T-helper 1 cell treated with Interleukin-12 subunit alpha and Interleukin-12 subunit beta and Interleukin-4 antibody, amounts not matched to agents 30 μg/mL and 1 μg/mL, for 36 hours (primary cell): ENCODE measurements at regions not wholly inside any gene's neighbourhood (a gene's known extent, or its start where the extent isn't known, plus 50 kb on each side); places are given as distances from the start of the nearest gene placed in this dataset.
A peak's percentile ranks its signal among the peaks of the same experiment; 100 is the strongest.

Experiments used
- H3K27ac Mint-ChIP-seq: one replicate; pipeline ENCODE4 v1.8.0; 2021; ENCODE audit warnings: mild to moderate bottlenecking, mixed read lengths
- H3K27me3 Mint-ChIP-seq: one replicate; pipeline ENCODE4 v1.8.0; 2021; ENCODE audit warnings: low read depth, mixed read lengths
- H3K36me3 Mint-ChIP-seq: one replicate; pipeline ENCODE4 v1.8.0; 2021; ENCODE audit warnings: low read depth, mixed read lengths
- H3K4me1 Mint-ChIP-seq: one replicate; pipeline ENCODE4 v1.8.0; 2021; ENCODE audit warnings: low read depth, mixed read lengths
- H3K4me3 Mint-ChIP-seq: one replicate; pipeline ENCODE4 v1.8.0; 2021; ENCODE audit warnings: mild to moderate bottlenecking, moderate library complexity, mixed read lengths
- H3K9me3 Mint-ChIP-seq: one replicate; pipeline ENCODE4 v1.8.0; 2021; ENCODE audit warnings: mixed read lengths

- peaks cover 16% of the 10 kb centered on the region for H3K9me3 Mint-ChIP-seq
- H3K27ac Mint-ChIP-seq = no peak overlapping the region
- H3K4me3 Mint-ChIP-seq = no peak overlapping the region
- peaks cover 9% of the 10 kb centered on the region for H3K36me3 Mint-ChIP-seq
- no peaks in the 10 kb centered on the region for H3K4me1 Mint-ChIP-seq
- no peaks in the 10 kb centered on the region for H3K27me3 Mint-ChIP-seq
These were observed 133.5 kb downstream of the C16orf95 start for GRCh38 chr16:87183647-87184046.

DNA sequence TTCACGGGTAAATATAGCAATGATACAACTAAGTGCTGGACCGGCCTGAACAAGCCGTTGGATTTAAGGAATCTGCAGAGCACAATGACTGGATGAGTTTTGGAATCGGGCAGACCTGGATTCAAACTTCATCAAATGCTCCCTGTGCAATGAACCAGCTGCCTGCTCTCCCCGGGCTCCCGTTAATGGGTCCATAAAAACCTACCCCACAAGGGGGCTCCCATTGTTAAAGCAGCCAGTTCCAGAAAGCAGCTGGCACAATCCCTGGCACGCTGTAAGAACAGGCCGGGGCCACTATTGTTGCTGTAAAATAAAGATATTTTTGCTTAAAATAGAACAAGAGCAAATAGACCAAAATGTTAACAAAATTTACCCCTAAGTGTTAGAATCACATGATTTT lies 131.9 kb downstream of the C16orf95 start:
- no peaks in the 10 kb centered on the region for H3K27me3 Mint-ChIP-seq

GRCh38 chr16:87185983-87186382 lies 131.2 kb downstream of the C16orf95 start:
- no peaks in the 10 kb centered on the region for H3K27me3 Mint-ChIP-seq

More for the DNA sequence above, 131.9 kb downstream of the C16orf95 start:
- Mint-ChIP-seq H3K4me3 (no peak overlapping the region), H3K9me3 (peaks cover 20% of the 10 kb centered on the region), H3K36me3 (peaks cover 9% of the 10 kb centered on the region), H3K4me1 (no peaks in the 10 kb centered on the region), H3K27ac (no peak overlapping the region)

GRCh38 chr16:87186446-87186845 lies 130.7 kb downstream of the C16orf95 start:
- H3K4me3 Mint-ChIP-seq = no peak overlapping the region

More at GRCh38 chr16:87185983-87186382, 131.2 kb downstream of the C16orf95 start:
- H3K36me3 Mint-ChIP-seq = peaks cover 9% of the 10 kb centered on the region
- H3K9me3 Mint-ChIP-seq = peaks cover 24% of the 10 kb centered on the region
- H3K4me3 Mint-ChIP-seq = no peak overlapping the region
- H3K27ac Mint-ChIP-seq = no peak overlapping the region
- no peaks in the 10 kb centered on the region for H3K4me1 Mint-ChIP-seq

DNA sequence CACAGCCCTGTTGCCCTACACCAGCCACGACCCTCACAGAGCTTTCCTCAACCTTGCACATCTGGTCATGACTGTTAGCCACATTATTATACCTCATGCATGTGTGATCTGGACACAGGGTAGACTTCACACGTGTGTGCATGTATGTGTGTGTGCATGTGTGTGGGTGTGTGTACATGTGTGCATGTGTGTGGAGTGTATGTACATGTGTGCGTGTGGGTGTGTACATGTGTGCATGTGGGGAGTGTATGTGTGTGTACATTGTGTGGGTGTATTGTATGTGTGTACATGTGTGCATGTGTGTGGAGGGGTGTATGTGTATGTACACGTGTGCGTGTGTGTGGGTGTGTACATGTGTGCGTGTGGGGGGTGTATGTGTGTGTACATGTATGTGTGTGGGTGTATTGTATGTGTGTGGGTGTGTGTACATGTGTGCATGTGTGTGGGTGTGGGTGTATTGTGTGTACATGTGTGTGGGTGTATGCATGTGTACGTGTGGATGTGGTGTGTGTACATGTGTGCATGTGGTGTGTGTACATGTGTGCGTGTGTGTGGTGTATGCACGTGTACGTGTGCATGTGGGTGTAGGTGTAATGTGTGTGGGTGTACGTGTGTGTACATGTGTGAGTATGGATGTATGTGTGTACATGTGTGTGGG lies 130.2 kb downstream of the C16orf95 start:
- H3K36me3 Mint-ChIP-seq = peaks cover 9% of the 10 kb centered on the region
- no peaks in the 10 kb centered on the region for H3K27me3 Mint-ChIP-seq
- no peak overlapping the region for H3K4me3 Mint-ChIP-seq
- H3K27ac Mint-ChIP-seq = peak overlapping the region; percentile 10
- H3K4me1 Mint-ChIP-seq = no peaks in the 10 kb centered on the region
- H3K9me3 Mint-ChIP-seq = peaks cover 24% of the 10 kb centered on the region

More at GRCh38 chr16:87186446-87186845, 130.7 kb downstream of the C16orf95 start:
- no peaks in the 10 kb centered on the region for H3K4me1 Mint-ChIP-seq
- H3K9me3 Mint-ChIP-seq = peaks cover 24% of the 10 kb centered on the region
- peaks cover 9% of the 10 kb centered on the region for H3K36me3 Mint-ChIP-seq
- no peaks in the 10 kb centered on the region for H3K27me3 Mint-ChIP-seq
- H3K27ac Mint-ChIP-seq = no peak overlapping the region

- peaks cover 9% of the 10 kb centered on the region for H3K36me3 Mint-ChIP-seq
- H3K9me3 Mint-ChIP-seq = peaks cover 24% of the 10 kb centered on the region
- no peaks in the 10 kb centered on the region for H3K4me1 Mint-ChIP-seq
- no peak overlapping the region for H3K4me3 Mint-ChIP-seq
- no peaks in the 10 kb centered on the region for H3K27me3 Mint-ChIP-seq
- H3K27ac Mint-ChIP-seq = no peak overlapping the region
These were observed 129.1 kb downstream of the C16orf95 start for GRCh38 chr16:87188104-87188503.

GRCh38 chr16:87189426-87189825 lies 127.8 kb downstream of the C16orf95 start:
- H3K27me3 Mint-ChIP-seq = no peaks in the 10 kb centered on the region
- H3K36me3 Mint-ChIP-seq = peaks cover 9% of the 10 kb centered on the region
- no peaks in the 10 kb centered on the region for H3K4me1 Mint-ChIP-seq
- H3K4me3 Mint-ChIP-seq = no peak overlapping the region
- H3K9me3 Mint-ChIP-seq = peaks cover 24% of the 10 kb centered on the region
- no peak overlapping the region for H3K27ac Mint-ChIP-seq

DNA sequence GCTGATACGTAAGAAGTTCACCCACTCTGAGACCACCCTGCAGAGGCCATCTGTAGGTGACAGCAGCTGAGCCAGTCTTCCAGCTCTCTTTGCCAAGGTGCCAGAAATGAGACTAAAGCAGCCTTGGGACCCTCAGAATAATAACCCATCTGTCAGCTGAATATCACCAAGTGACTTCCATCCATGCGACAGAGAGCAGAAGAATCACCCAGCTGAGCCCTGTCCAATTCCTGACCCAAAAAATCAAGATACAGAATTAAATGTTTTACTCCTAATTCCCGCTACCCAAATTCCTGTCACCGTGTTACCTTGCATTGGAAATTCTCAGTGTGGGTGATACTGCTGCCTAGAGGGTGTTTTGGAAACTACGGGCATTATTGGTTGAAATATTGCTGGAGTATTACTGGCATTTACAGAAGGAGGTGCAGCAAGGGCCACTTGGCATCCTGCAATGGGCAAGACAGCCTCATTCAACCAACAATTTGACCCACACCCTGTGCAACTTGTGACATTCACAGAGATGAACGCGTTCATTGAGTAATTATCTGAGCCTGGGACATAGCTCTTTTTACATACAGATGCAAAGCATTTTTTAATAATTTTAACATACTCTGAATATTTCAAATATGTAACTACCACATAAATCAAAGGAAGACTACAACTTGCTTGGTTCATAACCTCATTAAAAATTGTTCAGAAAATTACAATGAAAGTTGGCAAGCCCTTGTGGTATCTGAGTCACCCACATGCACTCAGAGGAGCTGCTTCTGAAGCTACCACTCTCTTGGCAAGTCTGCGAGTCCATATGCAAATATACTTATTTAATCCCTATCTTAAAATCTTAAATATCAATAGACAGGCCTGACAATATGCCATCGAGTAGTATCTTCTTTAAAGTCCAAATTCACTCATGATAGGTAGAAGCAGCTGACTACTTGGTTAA lies 126.6 kb downstream of the C16orf95 start:
- H3K4me3 Mint-ChIP-seq = no peak overlapping the region
- H3K4me1 Mint-ChIP-seq = no peaks in the 10 kb centered on the region
- H3K27me3 Mint-ChIP-seq = no peaks in the 10 kb centered on the region
- no peak overlapping the region for H3K27ac Mint-ChIP-seq
- peaks cover 24% of the 10 kb centered on the region for H3K9me3 Mint-ChIP-seq
- peaks cover 9% of the 10 kb centered on the region for H3K36me3 Mint-ChIP-seq

- Mint-ChIP-seq H3K27ac (no peak overlapping the region), H3K27me3 (no peaks in the 10 kb centered on the region), H3K36me3 (peaks cover 3% of the 10 kb centered on the region), H3K4me3 (no peak overlapping the region), H3K4me1 (no peaks in the 10 kb centered on the region), H3K9me3 (peaks cover 15% of the 10 kb centered on the region)
These were observed 124.6 kb downstream of the C16orf95 start for GRCh38 chr16:87192452-87193073.

DNA sequence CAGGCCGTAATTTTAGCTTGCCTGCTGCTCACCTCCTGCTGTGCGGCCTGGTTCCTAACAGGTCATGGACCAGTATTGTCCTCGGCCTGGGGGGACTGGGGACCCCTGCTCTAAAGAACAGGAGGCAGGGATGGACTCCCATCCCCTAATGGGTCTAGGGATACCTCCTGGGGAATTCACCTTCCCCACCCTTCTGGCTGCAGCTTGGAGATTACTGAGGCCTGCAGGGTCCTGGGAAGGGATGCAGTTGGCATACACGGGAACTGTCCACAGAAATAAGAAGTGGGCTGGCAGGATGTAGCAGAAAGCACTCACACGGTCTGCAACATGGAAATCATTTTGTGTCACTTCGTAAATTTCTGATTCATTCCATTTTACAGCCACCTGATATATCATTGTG lies 123.0 kb downstream of the C16orf95 start:
- H3K27me3 Mint-ChIP-seq = no peaks in the 10 kb centered on the region
- peaks cover 8% of the 10 kb centered on the region for H3K9me3 Mint-ChIP-seq
- H3K27ac Mint-ChIP-seq = no peak overlapping the region
- H3K4me1 Mint-ChIP-seq = no peaks in the 10 kb centered on the region
- H3K36me3 Mint-ChIP-seq = no peaks in the 10 kb centered on the region
- no peak overlapping the region for H3K4me3 Mint-ChIP-seq

DNA sequence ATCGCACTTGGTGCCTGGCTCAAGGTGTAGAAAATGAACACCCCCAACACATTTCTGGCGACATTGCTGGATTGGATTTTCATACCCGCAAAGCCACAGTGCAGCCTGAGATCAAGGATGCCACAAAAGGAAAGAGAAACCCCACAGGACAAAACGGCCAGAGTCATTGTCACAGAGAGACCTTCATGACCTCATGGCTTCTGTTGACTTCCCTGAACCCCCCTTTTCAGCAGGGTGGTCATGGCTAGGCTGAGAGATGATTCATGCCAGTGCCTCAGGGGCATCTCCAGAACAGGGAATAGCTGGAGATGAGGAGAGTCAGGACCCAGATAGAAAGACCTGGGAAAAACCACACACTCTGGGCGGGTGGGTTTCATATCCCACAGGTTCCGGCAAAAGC lies 122.0 kb downstream of the C16orf95 start:
- no peak overlapping the region for H3K4me3 Mint-ChIP-seq
- H3K36me3 Mint-ChIP-seq = no peaks in the 10 kb centered on the region
- no peak overlapping the region for H3K27ac Mint-ChIP-seq
- H3K27me3 Mint-ChIP-seq = no peaks in the 10 kb centered on the region
- H3K4me1 Mint-ChIP-seq = peaks cover 2% of the 10 kb centered on the region
- H3K9me3 Mint-ChIP-seq = peaks cover 9% of the 10 kb centered on the region

DNA sequence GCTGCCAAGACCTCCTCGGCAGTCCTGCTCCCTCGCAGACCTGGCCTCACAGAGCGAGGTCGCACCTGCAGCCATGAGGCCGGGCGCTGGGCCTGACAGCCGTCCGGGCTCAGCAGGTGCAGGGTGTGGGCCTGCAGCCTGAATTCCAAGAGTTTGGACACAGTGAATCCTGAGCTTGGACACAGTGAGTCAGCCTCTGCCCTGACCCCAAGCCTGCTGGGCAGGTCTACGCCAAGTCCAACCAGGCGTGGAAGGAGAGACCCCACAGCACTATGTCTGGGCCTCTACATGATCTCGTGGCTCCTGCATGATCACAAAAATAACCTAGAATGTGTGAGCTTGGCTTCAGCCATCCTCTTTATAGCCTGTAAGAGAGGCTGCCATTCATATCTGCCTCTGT lies 121.0 kb downstream of the C16orf95 start:
- no peak overlapping the region for H3K27ac Mint-ChIP-seq
- no peak overlapping the region for H3K4me3 Mint-ChIP-seq
- no peaks in the 10 kb centered on the region for H3K36me3 Mint-ChIP-seq
- peaks cover 3% of the 10 kb centered on the region for H3K9me3 Mint-ChIP-seq
- H3K4me1 Mint-ChIP-seq = peaks cover 2% of the 10 kb centered on the region
- H3K27me3 Mint-ChIP-seq = no peaks in the 10 kb centered on the region

- Mint-ChIP-seq H3K27me3 (no peaks in the 10 kb centered on the region), H3K36me3 (no peaks in the 10 kb centered on the region)
These were observed 120.5 kb downstream of the C16orf95 start for GRCh38 chr16:87196661-87197060.

GRCh38 chr16:87198328-87198832 lies 118.8 kb downstream of the C16orf95 start:
- no peaks in the 10 kb centered on the region for H3K36me3 Mint-ChIP-seq
- H3K27ac Mint-ChIP-seq = no peak overlapping the region
- peaks cover 4% of the 10 kb centered on the region for H3K4me1 Mint-ChIP-seq
- H3K27me3 Mint-ChIP-seq = no peaks in the 10 kb centered on the region
- peaks cover 3% of the 10 kb centered on the region for H3K9me3 Mint-ChIP-seq
- no peak overlapping the region for H3K4me3 Mint-ChIP-seq

More at GRCh38 chr16:87196661-87197060, 120.5 kb downstream of the C16orf95 start:
- Mint-ChIP-seq H3K9me3 (peaks cover 3% of the 10 kb centered on the region), H3K27ac (no peak overlapping the region), H3K4me1 (peaks cover 2% of the 10 kb centered on the region), H3K4me3 (no peak overlapping the region)
